H1 (cell line): ENCODE measurements at regions not wholly inside any gene's neighbourhood (a gene's known extent, or its start where the extent isn't known, plus 50 kb on each side); places are given as distances from the start of the nearest gene placed in this dataset.

Source experiments
- ATF3 ChIP-seq: IDR thresholded peaks from 2 replicates; pipeline ENCODE4 v1.6.1; 2011; ENCODE audit warnings: low read depth, mild to moderate bottlenecking, low read length; ENCODE audit not compliant: insufficient read depth
- CTCF ChIP-seq, 3 experiments: IDR thresholded peaks; 1 replicate in 2 of 3; 2 replicates in 1 of 3; pipeline versions ENCODE4 v1.5.1 to v1.6.1; 2011; ENCODE audit warnings: low read length in 3 of 3, mild to moderate bottlenecking in 3 of 3, inconsistent platforms in 2 of 3, low read depth in 1 of 3, moderate library complexity in 1 of 3; ENCODE audit not compliant: insufficient read depth in 1 of 3; ENCODE audit errors: control extremely low read depth in 1 of 3
- EGR1 ChIP-seq: IDR thresholded peaks from 2 replicates; pipeline ENCODE4 v1.6.1; 2011; ENCODE audit warnings: low read depth, low read length, borderline replicate concordance
- GABPA ChIP-seq: IDR thresholded peaks from 2 replicates; pipeline ENCODE4 v1.6.1; 2011; ENCODE audit warnings: mild to moderate bottlenecking, low read length, moderate library complexity, borderline replicate concordance; ENCODE audit not compliant: insufficient read depth
- MAFK ChIP-seq: IDR thresholded peaks from 2 replicates; pipeline ENCODE4 v1.6.1; 2012; ENCODE audit warnings: low read depth, mild to moderate bottlenecking, improper control_type of control experiment, low read length
- NRF1 ChIP-seq: IDR thresholded peaks from 2 replicates; pipeline ENCODE4 v1.6.1; 2011; ENCODE audit warnings: mild to moderate bottlenecking, low read depth, low read length, improper control_type of control experiment
- POLR2A ChIP-seq, 2 experiments: IDR thresholded peaks; 1 replicate in 1 of 2; 2 replicates in 1 of 2; pipeline ENCODE4 v1.6.1; 2011; ENCODE audit warnings: low read depth in 2 of 2, low read length in 2 of 2, mild to moderate bottlenecking in 2 of 2; ENCODE audit errors: control extremely low read depth in 1 of 2
- RAD21 ChIP-seq, 2 experiments: IDR thresholded peaks in 1 of 2; conservative IDR thresholded peaks in 1 of 2; 2 replicates each; pipeline ENCODE4 v1.6.1; 2011; ENCODE audit warnings: low read depth in 2 of 2, low read length in 2 of 2, improper control_type of control experiment in 1 of 2, inconsistent platforms in 1 of 2, mild to moderate bottlenecking in 1 of 2, moderate library complexity in 1 of 2
- RFX5 ChIP-seq: IDR thresholded peaks from 2 replicates; pipeline ENCODE4 v1.6.1; 2011; ENCODE audit warnings: low read depth, low read length, improper control_type of control experiment, borderline replicate concordance
- RXRA ChIP-seq: IDR thresholded peaks from 2 replicates; pipeline ENCODE4 v1.6.1; 2011; ENCODE audit warnings: low read depth, mild to moderate bottlenecking, low read length, moderate library complexity; ENCODE audit not compliant: insufficient read depth
- SAP30 ChIP-seq: fragments of 300-600 bp; sonication (generic); IDR thresholded peaks from 2 replicates; pipeline ENCODE4 v1.7.1; 2012; ENCODE audit warnings: low read length, moderate library complexity, mild to moderate bottlenecking, inconsistent platforms; ENCODE audit not compliant: insufficient read depth, insufficient replicate concordance
- SIN3A ChIP-seq, 2 experiments: IDR thresholded peaks in 1 of 2; conservative IDR thresholded peaks in 1 of 2; 2 replicates each; pipeline ENCODE4 v1.6.1; 2011 to 2012; ENCODE audit warnings: low read length in 2 of 2, improper control_type of control experiment in 1 of 2, low read depth in 1 of 2, mild to moderate bottlenecking in 1 of 2
- SUZ12 ChIP-seq: fragments of 200-600 bp; sonication (generic); IDR thresholded peaks from 2 replicates; pipeline ENCODE4 v1.6.1; 2012; ENCODE audit warnings: mild to moderate bottlenecking, inconsistent platforms, low read length, moderate library complexity, mixed read lengths
- TAF7 ChIP-seq: optimal IDR thresholded peaks from 2 replicates; pipeline ENCODE3; 2011; ENCODE audit warnings: low read depth, mild to moderate bottlenecking, inconsistent platforms, low read length, moderate library complexity, borderline replicate concordance

GRCh38 chr4:112885897-112886296, 163.6 kb upstream of the ANK2 start:
- TF ChIP-seq CTCF (IDR thresholded peaks at IDR 0.05; ENCODE audit: control extremely low read depth in 1 of 3, insufficient read depth in 1 of 3, low read depth in 1 of 3, low read length in 3 of 3): no peak
- no peak for TF ChIP-seq RXRA
- no peak for TF ChIP-seq SIN3A (conservative IDR thresholded peaks at IDR 0.05 in 1 of 2, IDR thresholded peaks at IDR 0.05 in 1 of 2; ENCODE audit: low read depth in 1 of 2, low read length in 2 of 2)
- TF ChIP-seq GABPA: no peak
- no peak for TF ChIP-seq RFX5
- no peak for TF ChIP-seq SUZ12
- no peak for TF ChIP-seq NRF1
- no peak for TF ChIP-seq ATF3
- TF ChIP-seq TAF7: no peak
- TF ChIP-seq SAP30: no peak
- no peak for TF ChIP-seq EGR1
- no peak for TF ChIP-seq RAD21 (IDR thresholded peaks at IDR 0.05 in 1 of 2, conservative IDR thresholded peaks at IDR 0.05 in 1 of 2; ENCODE audit: low read depth in 2 of 2, low read length in 2 of 2)
- TF ChIP-seq POLR2A (IDR thresholded peaks at IDR 0.05; ENCODE audit: control extremely low read depth in 1 of 2, low read depth in 2 of 2, low read length in 2 of 2): no peak
- TF ChIP-seq MAFK: no peak
